H1 (cell line): ENCODE measurements at regions not wholly inside any gene's neighbourhood (a gene's known extent, or its start where the extent isn't known, plus 50 kb on each side); places are given as distances from the start of the nearest gene placed in this dataset.

Source experiments
- CTCF ChIA-PET: fragments of 300-600 bp; sonication (Branson Sonifier 250); formaldehyde crosslinking; loops from one replicate; lab custom pipeline; 2021; ENCODE audit not compliant: partially characterized antibody; lab: Charles Lee
- POLR2A ChIA-PET: fragments of 300-600 bp; sonication (Branson Sonifier 250); formaldehyde crosslinking; loops from one replicate; lab custom pipeline; 2021; ENCODE audit warnings: inconsistent platforms; ENCODE audit not compliant: partially characterized antibody; lab: Charles Lee
- DNase-seq, 2 experiments: peaks; one replicate each; pipeline versions ENCODE4 v3.0.0 to v3.0.0-alpha.2; 2010 to 2022; ENCODE audit warnings: low spot score in 2 of 2, low read depth in 1 of 2, mixed read lengths in 1 of 2
- FAIRE-seq: peaks from 2 replicates; lab custom pipeline; 2011; peaks lifted over from hg19 to GRCh38; lab: Jason Lieb, UNC
- H2AFZ ChIP-seq: 2 replicates; pipeline ENCODE4 v1.8.1; 2012; ENCODE audit warnings: low read length, inconsistent platforms
- H2AK5ac ChIP-seq: 2 replicates; pipeline ENCODE4 v1.6.1; 2013; ENCODE audit warnings: low read depth, low read length
- H2BK120ac ChIP-seq: replicated peaks from 2 replicates; pipeline ENCODE3; 2013; ENCODE audit warnings: low read depth, low read length, inconsistent platforms
- H2BK12ac ChIP-seq: 2 replicates; pipeline ENCODE4 v1.6.1; 2013; ENCODE audit warnings: low read depth, low read length
- H2BK15ac ChIP-seq: 2 replicates; pipeline ENCODE4 v1.6.1; 2013; ENCODE audit warnings: low read length
- H2BK20ac ChIP-seq: 2 replicates; pipeline ENCODE4 v1.6.1; 2013; ENCODE audit warnings: low read length
- H2BK5ac ChIP-seq: 2 replicates; pipeline ENCODE4 v1.6.1; 2013; ENCODE audit warnings: low read depth, low read length
- H3K14ac ChIP-seq: 2 replicates; pipeline ENCODE4 v1.6.1; 2013; ENCODE audit warnings: inconsistent platforms; ENCODE audit not compliant: insufficient read length
- H3K18ac ChIP-seq: 2 replicates; pipeline ENCODE4 v1.6.1; 2013; ENCODE audit warnings: low read length; ENCODE audit errors: extremely low read depth
- H3K23ac ChIP-seq: 2 replicates; pipeline ENCODE4 v1.6.1; 2013; ENCODE audit warnings: inconsistent platforms; ENCODE audit not compliant: insufficient read length
- H3K23me2 ChIP-seq: 2 replicates; pipeline ENCODE4 v1.6.1; 2013; ENCODE audit warnings: low read depth, low read length
- H3K27ac ChIP-seq: 2 replicates; pipeline ENCODE4 v1.6.1; 2011; ENCODE audit warnings: low read depth, low read length, inconsistent platforms
- H3K27me3 ChIP-seq, 4 experiments: replicated peaks in 1 of 4; 1 replicate in 1 of 4; 2 replicates in 3 of 4; pipeline versions ENCODE4 v1.6.1 to v1.8.1; 2011 to 2013; ENCODE audit warnings: low read length in 3 of 4, mild to moderate bottlenecking in 3 of 4, inconsistent platforms in 2 of 4, mixed read lengths in 2 of 4, moderate library complexity in 1 of 4; ENCODE audit not compliant: control insufficient read depth in 3 of 4, insufficient read depth in 3 of 4; ENCODE audit errors: extremely low read depth in 1 of 4
- H3K36me3 ChIP-seq, 4 experiments: 2 replicates each; pipeline versions ENCODE4 v1.6.1 to v1.8.1; 2011 to 2013; ENCODE audit warnings: mild to moderate bottlenecking in 4 of 4, low read length in 3 of 4, moderate library complexity in 2 of 4, control low read depth in 1 of 4, inconsistent platforms in 1 of 4; ENCODE audit not compliant: insufficient read depth in 4 of 4, control insufficient read depth in 2 of 4
- H3K4ac ChIP-seq: replicated peaks from 2 replicates; pipeline ENCODE3; 2013; ENCODE audit warnings: low read length, low read depth, mixed read lengths, inconsistent platforms; ENCODE audit not compliant: insufficient read length
- H3K4me1 ChIP-seq, 4 experiments: replicated peaks in 1 of 4; 1 replicate in 1 of 4; 2 replicates in 3 of 4; pipeline versions ENCODE4 v1.6.1 to v1.8.1; 2011 to 2013; ENCODE audit warnings: low read length in 3 of 4, inconsistent platforms in 2 of 4, mixed read lengths in 1 of 4; ENCODE audit not compliant: insufficient read depth in 4 of 4, control insufficient read depth in 3 of 4
- H3K4me2 ChIP-seq, 2 experiments: 2 replicates each; pipeline versions ENCODE4 v1.6.1 to v1.8.1; 2011 to 2013; ENCODE audit warnings: low read depth in 2 of 2, low read length in 2 of 2, control low read depth in 1 of 2, inconsistent platforms in 1 of 2, mild to moderate bottlenecking in 1 of 2; ENCODE audit not compliant: insufficient read depth in 1 of 2
- H3K4me3 ChIP-seq, 4 experiments: fragments of 200-600, 300-600 bp in 1 of 4; sonication (generic), shearing (Covaris generic), sonication (Bioruptor Twin) in 1 of 4; 2 replicates each; pipeline versions ENCODE4 v1.5.1 to v1.8.1; 2011 to 2016; ENCODE audit warnings: low read length in 4 of 4, low read depth in 3 of 4, control low read depth in 2 of 4, inconsistent platforms in 2 of 4, mild to moderate bottlenecking in 2 of 4, mixed read lengths in 1 of 4, moderate library complexity in 1 of 4; ENCODE audit not compliant: insufficient read depth in 2 of 4; ENCODE audit errors: extremely low read depth in 1 of 4
- H3K56ac ChIP-seq: replicated peaks from 2 replicates; pipeline ENCODE3; 2013; ENCODE audit warnings: low read depth, mild to moderate bottlenecking, mixed read lengths, low read length, inconsistent platforms; ENCODE audit not compliant: insufficient read length
- H3K79me1 ChIP-seq: 2 replicates; pipeline ENCODE4 v1.6.1; 2013; ENCODE audit warnings: low read depth, low read length, control low read depth
- H3K79me2 ChIP-seq, 2 experiments: 2 replicates each; pipeline versions ENCODE4 v1.6.1 to v1.8.1; 2012 to 2013; ENCODE audit warnings: low read length in 2 of 2, mild to moderate bottlenecking in 2 of 2, inconsistent platforms in 1 of 2; ENCODE audit not compliant: insufficient read depth in 2 of 2, control insufficient read depth in 1 of 2
- H3K9ac ChIP-seq, 4 experiments: replicated peaks in 1 of 4; 1 replicate in 1 of 4; 2 replicates in 3 of 4; pipeline versions ENCODE4 v1.6.1 to v1.8.1; 2011 to 2013; ENCODE audit warnings: low read depth in 3 of 4, low read length in 3 of 4, control low read depth in 2 of 4, mild to moderate bottlenecking in 2 of 4, moderate library complexity in 2 of 4, inconsistent platforms in 1 of 4; ENCODE audit errors: extremely low read depth in 1 of 4
- H3K9me3 ChIP-seq, 2 experiments: 2 replicates each; pipeline versions ENCODE4 v1.6.1 to v1.8.1; 2012 to 2013; ENCODE audit warnings: mild to moderate bottlenecking in 2 of 2, moderate library complexity in 2 of 2, control low read depth in 1 of 2, inconsistent platforms in 1 of 2, low read depth in 1 of 2, low read length in 1 of 2, mixed read lengths in 1 of 2; ENCODE audit not compliant: insufficient read depth in 2 of 2
- H4K20me1 ChIP-seq, 2 experiments: replicated peaks in 1 of 2; 2 replicates each; pipeline versions ENCODE3 to v1.8.1; 2011 to 2013; ENCODE audit warnings: inconsistent platforms in 2 of 2, low read length in 2 of 2, mild to moderate bottlenecking in 1 of 2; ENCODE audit not compliant: insufficient read depth in 2 of 2, control insufficient read depth in 1 of 2
- H4K5ac ChIP-seq: 2 replicates; pipeline ENCODE4 v1.6.1; 2013; ENCODE audit warnings: low read length, low read depth, mixed read lengths, inconsistent platforms; ENCODE audit not compliant: insufficient read length
- H4K8ac ChIP-seq: 2 replicates; pipeline ENCODE4 v1.8.0; 2013; ENCODE audit warnings: mild to moderate bottlenecking, moderate library complexity, low read length, inconsistent platforms; ENCODE audit not compliant: insufficient read depth; ENCODE audit errors: extremely low read depth
- H4K91ac ChIP-seq: replicated peaks from 2 replicates; pipeline ENCODE3; 2013; ENCODE audit warnings: low read length, mixed read lengths, inconsistent platforms; ENCODE audit not compliant: insufficient read length
- BRCA1 ChIP-seq: IDR thresholded peaks from 2 replicates; pipeline ENCODE4 v1.6.1; 2012; ENCODE audit warnings: low read depth, low read length, improper control_type of control experiment
- CBX5 ChIP-seq: fragments of 300-800, 300-1000 bp; sonication (generic); IDR thresholded peaks from 2 replicates; pipeline ENCODE4 v1.7.1; 2016; ENCODE audit warnings: antibody characterized with exemption, low read length, low read depth
- CEBPB ChIP-seq: IDR thresholded peaks from 2 replicates; pipeline ENCODE4 v1.6.1; 2012; ENCODE audit warnings: low read depth, low read length
- EZH2 ChIP-seq: fragments of 200-600 bp; sonication (generic); IDR thresholded peaks from 2 replicates; pipeline ENCODE4 v1.7.1; 2012; ENCODE audit warnings: low read depth, mild to moderate bottlenecking, moderate library complexity, low read length, inconsistent platforms; ENCODE audit not compliant: severe bottlenecking
- HDAC2 ChIP-seq, 2 experiments: fragments of 300-600 bp in 1 of 2; sonication (generic) in 1 of 2; IDR thresholded peaks; 2 replicates each; pipeline ENCODE4 v1.6.1; 2011 to 2012; ENCODE audit warnings: low read depth in 2 of 2, low read length in 2 of 2, mild to moderate bottlenecking in 2 of 2, moderate library complexity in 2 of 2, borderline replicate concordance in 1 of 2, inconsistent platforms in 1 of 2
- JUN ChIP-seq: IDR thresholded peaks from 2 replicates; pipeline ENCODE4 v1.6.1; 2011; ENCODE audit warnings: low read depth, mild to moderate bottlenecking, improper control_type of control experiment, low read length
- KDM4A ChIP-seq: IDR thresholded peaks from one replicate; pipeline ENCODE4 v1.7.1; 2012; ENCODE audit warnings: low read depth, mild to moderate bottlenecking, moderate library complexity, low read length, inconsistent platforms; ENCODE audit not compliant: severe bottlenecking
- POU5F1 ChIP-seq: IDR thresholded peaks from 2 replicates; pipeline ENCODE4 v1.6.1; 2011; ENCODE audit warnings: low read depth, mild to moderate bottlenecking, low read length, moderate library complexity
- RAD21 ChIP-seq, 2 experiments: IDR thresholded peaks in 1 of 2; conservative IDR thresholded peaks in 1 of 2; 2 replicates each; pipeline ENCODE4 v1.6.1; 2011; ENCODE audit warnings: low read depth in 2 of 2, low read length in 2 of 2, improper control_type of control experiment in 1 of 2, inconsistent platforms in 1 of 2, mild to moderate bottlenecking in 1 of 2, moderate library complexity in 1 of 2
- RXRA ChIP-seq: IDR thresholded peaks from 2 replicates; pipeline ENCODE4 v1.6.1; 2011; ENCODE audit warnings: low read depth, mild to moderate bottlenecking, low read length, moderate library complexity; ENCODE audit not compliant: insufficient read depth
- SP4 ChIP-seq: IDR thresholded peaks from 2 replicates; pipeline ENCODE4 v1.6.1; 2012; ENCODE audit warnings: low read length, inconsistent platforms
- TEAD4 ChIP-seq: IDR thresholded peaks from 2 replicates; pipeline ENCODE4 v1.6.1; 2012; ENCODE audit warnings: low read depth, low read length, inconsistent platforms, mixed read lengths
- WGBS, 2 experiments: shearing (Covaris generic) in 1 of 2; methylation state at CpG; one replicate each; pipeline versions ENCODE4 v1.1.6 to v1.1.7; 2013 to 2015; ENCODE audit warnings: low lambda C conversion rate in 2 of 2, mixed read lengths in 2 of 2, inconsistent platforms in 1 of 2, low coverage in 1 of 2, missing lambda C conversion rate in 1 of 2; ENCODE audit not compliant: insufficient replicate concordance in 2 of 2, insufficient coverage in 1 of 2, insufficient read length in 1 of 2; ENCODE audit errors: extremely low coverage in 1 of 2, missing lambda C conversion rate in 1 of 2; 5-methylcytosine and 5-hydroxymethylcytosine counted together

- H3K79me1 ChIP-seq, result no peaks in the 10 kb centered on the region; the same call in 1 of the 2 replicates
- no peak overlapping the region for H2AK5ac ChIP-seq
- H3K4me1 ChIP-seq, result peaks cover 0 to 3% (median 2%) of the 10 kb centered on the region in 4 experiments; a peak in 5 of 7 replicates
- H3K18ac ChIP-seq, result no peak overlapping the region
- DNase-seq (no peak), FAIRE-seq (no peak)
- H2BK120ac ChIP-seq, result no peak overlapping the region
- H4K20me1 ChIP-seq, result no peaks in the 10 kb centered on the region
- H4K5ac ChIP-seq, result no peak overlapping the region
- H3K36me3 ChIP-seq, result no peaks in the 10 kb centered on the region
- H3K27me3 ChIP-seq, result no peaks in the 10 kb centered on the region
- H2BK20ac ChIP-seq, result no peak overlapping the region
- no peak overlapping the region for H3K4ac ChIP-seq
- CTCF ChIA-PET, result interaction anchor here (1.5 to 3.2 kb wide), 2 partner anchors 56 to 119 kb away, joined by 4 to 20 read pairs; no protein-coding TSS in a partner anchor
- H3K56ac ChIP-seq, result no peak overlapping the region
- no peak overlapping the region for H3K14ac ChIP-seq
- H2BK15ac ChIP-seq, result no peak overlapping the region
- no peak overlapping the region for H4K91ac ChIP-seq
- no peak overlapping the region for H3K4me3 ChIP-seq
- H2AFZ ChIP-seq, result no peak overlapping the region
- no peak overlapping the region for H3K9ac ChIP-seq
- no peak overlapping the region for H3K23ac ChIP-seq
- H2BK5ac ChIP-seq, result no peak overlapping the region
- H4K8ac ChIP-seq, result no peak overlapping the region
- no peak overlapping the region for H3K4me2 ChIP-seq
- H3K23me2 ChIP-seq, result no peaks in the 10 kb centered on the region; the same call in 1 of the 2 replicates
- no peaks in the 10 kb centered on the region for H3K9me3 ChIP-seq
- no peak overlapping the region for H2BK12ac ChIP-seq
- POLR2A ChIA-PET, result no interaction called here
- no peaks in the 10 kb centered on the region for H3K79me2 ChIP-seq
- H3K27ac ChIP-seq, result no peak overlapping the region
- 91% methylated on average over 3 of the region's 3 CpGs; no CpG with 5 or more reads in 1 of the 2 experiments for WGBS, 2 experiments
- no peak for TF ChIP-seq KDM4A
- no peak for TF ChIP-seq JUN
- no peak for TF ChIP-seq BRCA1
- TF ChIP-seq RAD21 (IDR thresholded peaks at IDR 0.05 in 1 of 2, conservative IDR thresholded peaks at IDR 0.05 in 1 of 2; ENCODE audit: low read depth in 2 of 2, low read length in 2 of 2), result no peak
- no peak for TF ChIP-seq SP4
- TF ChIP-seq RXRA, result no peak
- TF ChIP-seq HDAC2 (IDR thresholded peaks at IDR 0.05; ENCODE audit: borderline replicate concordance in 1 of 2, low read depth in 2 of 2, low read length in 2 of 2), result no peak
- TF ChIP-seq POU5F1, result no peak
- no peak for TF ChIP-seq CBX5
- no peak for TF ChIP-seq EZH2
- no peak for TF ChIP-seq TEAD4
- no peak for TF ChIP-seq CEBPB
These were observed 281.6 kb upstream of the KLF14 start for GRCh38 chr7:131015657-131015958.
